B cell (primary cell): ENCODE measurements at regions not wholly inside any gene's neighbourhood (a gene's known extent, or its start where the extent isn't known, plus 50 kb on each side); places are given as distances from the start of the nearest gene placed in this dataset.

Experiments
- ATAC-seq: fragments of 200-7000 bp; cut with Tn5 transposase; one replicate; pipeline ENCODE4 v1.10.0; 2021; ENCODE audit warnings: low read depth, mild to moderate bottlenecking, moderate number of reproducible peaks, moderate library complexity
- CTCF ChIA-PET: fragments of 350-600 bp; sonication (Branson Sonifier 250); formaldehyde crosslinking; loops from one replicate; lab custom pipeline; 2021; ENCODE audit warnings: antibody characterized with exemption, inconsistent platforms; lab: Charles Lee
- POLR2A ChIA-PET: fragments of 350-600 bp; sonication (Branson Sonifier 250); formaldehyde crosslinking; loops from one replicate; lab custom pipeline; 2021; ENCODE audit warnings: antibody characterized with exemption; lab: Charles Lee
- DNase-seq: peaks from one replicate; pipeline ENCODE4 v3.0.0; 2013
- H2AFZ ChIP-seq: 2 replicates; pipeline ENCODE4 v1.6.1; 2012; ENCODE audit warnings: mild to moderate bottlenecking, low read depth, low read length; ENCODE audit not compliant: insufficient read depth, poor library complexity, severe bottlenecking
- H3K27ac ChIP-seq, 2 donors: 1 replicate in 1 of 2; 2 replicates in 1 of 2; pipeline ENCODE4 v1.5.1; 2012 to 2013; ENCODE audit warnings: low read length in 2 of 2, mild to moderate bottlenecking in 2 of 2, moderate library complexity in 1 of 2
- H3K27me3 ChIP-seq, 4 experiments: fragments of 200-600 bp in 1 of 4; sonication (generic) in 1 of 4; replicated peaks in 1 of 4; 1 replicate in 2 of 4; 2 replicates in 2 of 4; pipeline versions ENCODE4 v1.6.1 to v1.7.0; 2013 to 2016; ENCODE audit warnings: low read length in 3 of 4, mild to moderate bottlenecking in 2 of 4, mixed read lengths in 1 of 4, moderate library complexity in 1 of 4; ENCODE audit not compliant: insufficient read depth in 4 of 4, control insufficient read depth in 3 of 4; ENCODE audit errors: control extremely low read depth in 1 of 4
- H3K36me3 ChIP-seq, 2 experiments: replicated peaks in 1 of 2; 1 replicate in 1 of 2; 2 replicates in 1 of 2; pipeline versions ENCODE4 v1.6.1 to v1.7.1; 2013; ENCODE audit warnings: low read length in 1 of 2; ENCODE audit not compliant: insufficient read depth in 2 of 2, control insufficient read depth in 1 of 2; ENCODE audit errors: control extremely low read depth in 1 of 2, extremely low read depth in 1 of 2
- H3K4me1 ChIP-seq, 2 donors: fragments of 200-600 bp in 1 of 2; sonication (generic) in 1 of 2; 1 replicate in 1 of 2; 2 replicates in 1 of 2; pipeline versions ENCODE4 v1.5.1 to v1.6.1; 2013 to 2017; ENCODE audit warnings: low read length in 2 of 2; ENCODE audit not compliant: control insufficient read depth in 2 of 2, insufficient read depth in 2 of 2
- H3K4me2 ChIP-seq: replicated peaks from 2 replicates; pipeline ENCODE3; 2012; ENCODE audit warnings: mild to moderate bottlenecking, low read depth, low read length; ENCODE audit not compliant: poor library complexity, severe bottlenecking
- H3K4me3 ChIP-seq, 5 experiments: fragments of 200-600 bp in 1 of 5; sonication (generic) in 1 of 5; 1 replicate in 3 of 5; 2 replicates in 2 of 5; pipeline versions ENCODE4 v1.5.1 to v1.7.0; 2011 to 2016; ENCODE audit warnings: low read length in 4 of 5, mild to moderate bottlenecking in 4 of 5, low read depth in 2 of 5, control low read depth in 1 of 5, moderate library complexity in 1 of 5; ENCODE audit not compliant: insufficient read depth in 1 of 5; ENCODE audit errors: control extremely low read depth in 1 of 5, extremely low read depth in 1 of 5
- H3K79me2 ChIP-seq: fragments of 200-600 bp; sonication (generic); one replicate; pipeline ENCODE4 v1.6.0; 2016; ENCODE audit warnings: low read length; ENCODE audit not compliant: control insufficient read depth, insufficient read depth
- H3K9ac ChIP-seq: fragments of 200-600 bp; sonication (generic); 2 replicates; pipeline ENCODE4 v1.6.1; 2017; ENCODE audit warnings: mild to moderate bottlenecking, low read length, moderate library complexity
- H3K9me3 ChIP-seq, 3 donors: one replicate each; pipeline versions ENCODE4 v1.6.1 to v1.7.1; 2013; ENCODE audit warnings: low read length in 2 of 3; ENCODE audit not compliant: control insufficient read depth in 2 of 3, insufficient read depth in 1 of 3; ENCODE audit errors: control extremely low read depth in 1 of 3
- H4K20me1 ChIP-seq: 2 replicates; pipeline ENCODE4 v1.6.0; 2012; ENCODE audit warnings: mild to moderate bottlenecking, low read length; ENCODE audit not compliant: insufficient read depth, control insufficient read depth, poor library complexity, severe bottlenecking
- H3K27ac Mint-ChIP-seq: one replicate; pipeline ENCODE4 v1.8.0; 2021; ENCODE audit warnings: mixed read lengths
- H3K27me3 Mint-ChIP-seq: one replicate; pipeline ENCODE4 v1.8.0; 2021; ENCODE audit warnings: mixed read lengths
- H3K4me1 Mint-ChIP-seq: one replicate; pipeline ENCODE4 v1.8.0; 2021; ENCODE audit warnings: mixed read lengths
- H3K4me3 Mint-ChIP-seq: one replicate; pipeline ENCODE4 v1.8.0; 2021; ENCODE audit warnings: mixed read lengths
- H3K9me3 Mint-ChIP-seq: one replicate; pipeline ENCODE4 v1.8.0; 2022; ENCODE audit warnings: mixed read lengths; ENCODE audit not compliant: insufficient read depth
- EZH2 ChIP-seq: IDR thresholded peaks from 2 replicates; pipeline ENCODE4 v1.6.1; 2012; ENCODE audit warnings: borderline replicate concordance, low read depth, mild to moderate bottlenecking, moderate library complexity, low read length; ENCODE audit not compliant: insufficient read depth, poor library complexity, severe bottlenecking
- WGBS: methylation state at CpG from one replicate; pipeline ENCODE4 v1.1.5; 2013; ENCODE audit warnings: missing lambda C conversion rate; ENCODE audit not compliant: insufficient coverage; 5-methylcytosine and 5-hydroxymethylcytosine counted together
- intact Hi-C: fragments of 100-400 bp; cut with micrococcal nuclease; formaldehyde crosslinking; loops from one replicate; pipeline ENCODE4 v1.10.0; 2022
- TF ChIP-seq, protein P1 (sequence below): fragments of 200-600 bp; IDR thresholded peaks from one replicate; pipeline ENCODE4 v1.8.0; 2022; ENCODE audit warnings: antibody characterized with exemption, mild to moderate bottlenecking

DNA sequence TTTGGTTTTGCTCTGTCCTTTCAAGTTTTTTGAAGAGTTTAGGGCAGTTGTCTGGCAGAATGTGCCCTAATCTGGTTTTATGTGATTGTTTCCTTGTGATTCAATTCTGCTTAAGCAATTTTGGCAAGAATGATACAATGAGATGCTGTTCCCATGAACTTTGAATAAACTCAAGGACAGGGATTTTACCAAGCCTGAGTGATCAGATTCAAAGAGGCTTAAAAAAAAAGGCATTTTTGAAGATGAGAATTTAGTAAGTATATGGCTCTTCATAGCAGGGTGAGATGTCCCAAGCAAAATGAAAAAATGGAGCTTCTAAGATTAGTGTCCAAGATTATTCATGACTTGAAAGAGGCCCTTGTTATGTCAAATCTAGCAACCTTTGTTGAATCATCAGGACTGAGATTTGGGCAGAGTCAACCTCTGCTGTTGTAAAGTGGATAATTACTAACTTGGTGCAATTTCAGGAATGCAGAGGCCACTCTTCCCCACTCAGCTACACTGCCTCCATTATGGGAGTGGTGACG, 180.6 kb upstream of the NUDT4 start:
- DNase-seq (no peak), ATAC-seq (no peak)
- no peaks in the 10 kb centered on the region for H3K27me3 ChIP-seq
- intact Hi-C loops, result no loop called here
- H3K4me3 ChIP-seq, result no peak overlapping the region
- peaks cover 3 to 11% (median 4%) of the 10 kb centered on the region in 3 donors for H3K9me3 ChIP-seq
- H3K79me2 ChIP-seq, result no peaks in the 10 kb centered on the region
- Mint-ChIP-seq H3K9me3 (no peaks in the 10 kb centered on the region), H3K4me1 (no peaks in the 10 kb centered on the region), H3K27ac (no peak overlapping the region), H3K27me3 (peaks cover 6% of the 10 kb centered on the region), H3K4me3 (no peak overlapping the region)
- H4K20me1 ChIP-seq, result no peaks in the 10 kb centered on the region
- POLR2A ChIA-PET, result no interaction called here
- no peak overlapping the region for H3K9ac ChIP-seq
- no CpG with 5 or more reads among the region's 1 CpG for WGBS
- no peak overlapping the region for H2AFZ ChIP-seq
- CTCF ChIA-PET, result no interaction called here
- H3K36me3 ChIP-seq, result no peaks in the 10 kb centered on the region
- no peak overlapping the region for H3K4me2 ChIP-seq
- H3K4me1 ChIP-seq, result no peaks in the 10 kb centered on the region
- no peak overlapping the region for H3K27ac ChIP-seq
- TF ChIP-seq, protein P1, sequence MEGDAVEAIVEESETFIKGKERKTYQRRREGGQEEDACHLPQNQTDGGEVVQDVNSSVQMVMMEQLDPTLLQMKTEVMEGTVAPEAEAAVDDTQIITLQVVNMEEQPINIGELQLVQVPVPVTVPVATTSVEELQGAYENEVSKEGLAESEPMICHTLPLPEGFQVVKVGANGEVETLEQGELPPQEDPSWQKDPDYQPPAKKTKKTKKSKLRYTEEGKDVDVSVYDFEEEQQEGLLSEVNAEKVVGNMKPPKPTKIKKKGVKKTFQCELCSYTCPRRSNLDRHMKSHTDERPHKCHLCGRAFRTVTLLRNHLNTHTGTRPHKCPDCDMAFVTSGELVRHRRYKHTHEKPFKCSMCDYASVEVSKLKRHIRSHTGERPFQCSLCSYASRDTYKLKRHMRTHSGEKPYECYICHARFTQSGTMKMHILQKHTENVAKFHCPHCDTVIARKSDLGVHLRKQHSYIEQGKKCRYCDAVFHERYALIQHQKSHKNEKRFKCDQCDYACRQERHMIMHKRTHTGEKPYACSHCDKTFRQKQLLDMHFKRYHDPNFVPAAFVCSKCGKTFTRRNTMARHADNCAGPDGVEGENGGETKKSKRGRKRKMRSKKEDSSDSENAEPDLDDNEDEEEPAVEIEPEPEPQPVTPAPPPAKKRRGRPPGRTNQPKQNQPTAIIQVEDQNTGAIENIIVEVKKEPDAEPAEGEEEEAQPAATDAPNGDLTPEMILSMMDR, result no peak
- TF ChIP-seq EZH2, result no peak

DNA sequence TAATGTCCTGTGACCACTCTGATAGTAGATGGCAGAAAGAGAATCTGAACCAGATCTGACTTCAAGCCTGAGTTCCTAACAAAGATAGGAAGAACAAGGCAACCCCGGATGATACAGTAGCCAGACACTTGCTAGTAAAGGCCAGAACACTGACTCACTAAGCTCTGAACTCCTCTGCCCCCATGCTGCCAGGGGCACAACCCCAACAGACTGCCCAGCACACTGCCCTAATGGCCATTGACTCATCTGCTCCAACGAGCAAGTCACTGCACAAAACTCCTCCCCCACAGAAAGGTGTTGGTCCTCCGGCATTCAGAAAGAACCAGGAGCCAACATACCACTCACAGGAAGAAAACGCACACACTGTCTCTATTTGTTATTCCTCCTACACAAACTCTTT, 179.6 kb upstream of the NUDT4 start:
- Histone ChIP-seq H3K27ac (no peak overlapping the region), H3K9ac (no peak overlapping the region), H3K36me3 (no peaks in the 10 kb centered on the region), H3K79me2 (no peaks in the 10 kb centered on the region), H3K4me3 (no peak overlapping the region), H4K20me1 (no peaks in the 10 kb centered on the region), H3K4me1 (no peaks in the 10 kb centered on the region), H3K4me2 (no peak overlapping the region), H3K27me3 (no peaks in the 10 kb centered on the region), H2AFZ (no peak overlapping the region), H3K9me3 (peaks cover 0 to 6% (median 2%) of the 10 kb centered on the region in 3 donors)
- Mint-ChIP-seq H3K27ac (no peak overlapping the region), H3K4me1 (no peaks in the 10 kb centered on the region), H3K27me3 (peaks cover 6% of the 10 kb centered on the region), H3K4me3 (no peak overlapping the region), H3K9me3 (peaks cover 2% of the 10 kb centered on the region)
- POLR2A ChIA-PET, result no interaction called here
- WGBS, result 86% methylated on average over 2 of the region's 4 CpGs
- DNase-seq (no peak), ATAC-seq (no peak)
- CTCF ChIA-PET, result no interaction called here
- intact Hi-C loops, result loop anchor here (2.0 kb wide), 1 partner anchor 17 kb away; no protein-coding TSS in a partner anchor
- TF ChIP-seq, protein P1, result no peak
- TF ChIP-seq EZH2, result no peak
